Endothelial cell of umbilical vein (primary cell): ENCODE measurements at regions not wholly inside any gene's neighbourhood (a gene's known extent, or its start where the extent isn't known, plus 50 kb on each side); places are given as distances from the start of the nearest gene placed in this dataset.

ENCODE experiments used
- BruUV-seq: library from RNA; stranded (reverse); fragments of 400-500 nt; replicated peaks from 2 replicates; lab custom pipeline; 2021; lab: Mats Ljungman, UMichigan
- CTCF ChIA-PET: fragments of 300-600, 350-600 bp; sonication (Branson Sonifier 250); formaldehyde crosslinking; loops from one replicate; lab custom pipeline; 2021; ENCODE audit warnings: antibody characterized with exemption, inconsistent platforms; lab: Charles Lee
- POLR2A ChIA-PET: fragments of 300-600, 350-600 bp; sonication (Branson Sonifier 250); formaldehyde crosslinking; loops from one replicate; lab custom pipeline; 2021; ENCODE audit warnings: antibody characterized with exemption, inconsistent platforms; lab: Charles Lee
- DNase-seq: peaks from one replicate; pipeline ENCODE4 v3.0.0-alpha.2; 2011; ENCODE audit warnings: low read depth, low spot score
- FAIRE-seq: peaks from 2 replicates; lab custom pipeline; 2011; peaks lifted over from hg19 to GRCh38; lab: Jason Lieb, UNC
- H2AFZ ChIP-seq: 2 replicates; pipeline ENCODE4 v1.6.0; 2012; ENCODE audit warnings: low read depth, low read length, control low read depth, inconsistent platforms
- H3K27ac ChIP-seq: 2 replicates; pipeline ENCODE4 v1.5.1; 2011; ENCODE audit warnings: low read depth, mild to moderate bottlenecking, control low read depth, low read length, moderate library complexity; ENCODE audit not compliant: insufficient read depth
- H3K27me3 ChIP-seq, 2 experiments: 2 replicates each; pipeline versions ENCODE4 v1.6.0 to v1.6.1; 2011; ENCODE audit warnings: low read length in 2 of 2, mixed read lengths in 1 of 2; ENCODE audit not compliant: control insufficient read depth in 2 of 2, insufficient read depth in 2 of 2
- H3K36me3 ChIP-seq, 2 experiments: 2 replicates in 1 of 2; 3 replicates in 1 of 2; pipeline ENCODE4 v1.5.1; 2011; ENCODE audit warnings: low read length in 2 of 2, mild to moderate bottlenecking in 1 of 2, moderate library complexity in 1 of 2; ENCODE audit not compliant: control insufficient read depth in 2 of 2, insufficient read depth in 2 of 2; ENCODE audit errors: extremely low read depth in 1 of 2
- H3K4me1 ChIP-seq: 3 replicates; pipeline ENCODE4 v1.5.1; 2011; ENCODE audit warnings: mild to moderate bottlenecking, low read length; ENCODE audit not compliant: control insufficient read depth, insufficient read depth; ENCODE audit errors: extremely low read depth
- H3K4me2 ChIP-seq: 2 replicates; pipeline ENCODE4 v1.6.1; 2011; ENCODE audit warnings: low read length, control low read depth, mixed read lengths; ENCODE audit not compliant: insufficient read depth
- H3K4me3 ChIP-seq, 3 experiments: fragments of 200-600 bp in 1 of 3; sonication (generic), shearing (Covaris generic) in 1 of 3; replicated peaks in 1 of 3; 2 replicates each; pipeline ENCODE4 v1.5.1; 2011 to 2016; ENCODE audit warnings: control low read depth in 3 of 3, low read length in 3 of 3, mild to moderate bottlenecking in 2 of 3, inconsistent platforms in 1 of 3, low read depth in 1 of 3, moderate library complexity in 1 of 3; ENCODE audit not compliant: insufficient read depth in 1 of 3
- H3K79me2 ChIP-seq: 2 replicates; pipeline ENCODE4 v1.6.0; 2012; ENCODE audit warnings: low read length, inconsistent platforms; ENCODE audit not compliant: control insufficient read depth, insufficient read depth
- H3K9ac ChIP-seq: replicated peaks from 2 replicates; pipeline ENCODE3; 2011; ENCODE audit warnings: low read length, control low read depth; ENCODE audit not compliant: insufficient read depth; ENCODE audit errors: extremely low read depth
- H3K9me1 ChIP-seq: replicated peaks from 3 replicates; pipeline ENCODE4 v1.6.0; 2011; ENCODE audit warnings: mild to moderate bottlenecking, low read length; ENCODE audit not compliant: control insufficient read depth, insufficient read depth; ENCODE audit errors: extremely low read depth
- H3K9me3 ChIP-seq: replicated peaks from 2 replicates; pipeline ENCODE4 v1.5.1; 2012; ENCODE audit warnings: low read length, inconsistent platforms; ENCODE audit not compliant: control insufficient read depth, insufficient read depth
- H4K20me1 ChIP-seq: replicated peaks from 2 replicates; pipeline ENCODE3; 2011; ENCODE audit warnings: mild to moderate bottlenecking, low read length; ENCODE audit not compliant: control insufficient read depth, insufficient read depth; ENCODE audit errors: extremely low read depth
- EZH2 ChIP-seq: IDR thresholded peaks from 2 replicates; pipeline ENCODE4 v1.6.1; 2012; ENCODE audit warnings: borderline replicate concordance, low read depth, mild to moderate bottlenecking, moderate library complexity, low read length, inconsistent platforms; ENCODE audit not compliant: severe bottlenecking
- FOS ChIP-seq: IDR thresholded peaks from 2 replicates; pipeline ENCODE4 v1.6.1; 2011; ENCODE audit warnings: mild to moderate bottlenecking, low read length, moderate library complexity, borderline replicate concordance; ENCODE audit not compliant: insufficient read depth
- GATA2 ChIP-seq: IDR thresholded peaks from 2 replicates; pipeline ENCODE4 v1.7.0; 2011; ENCODE audit warnings: low read depth, mild to moderate bottlenecking, moderate library complexity, mixed read lengths, low read length; ENCODE audit not compliant: insufficient read length, insufficient read depth
- JUN ChIP-seq: IDR thresholded peaks from 2 replicates; pipeline ENCODE4 v1.6.1; 2011; ENCODE audit warnings: borderline replicate concordance, low read depth; ENCODE audit not compliant: insufficient read length, insufficient read depth
- MYC ChIP-seq: IDR thresholded peaks from one replicate; pipeline ENCODE4 v1.6.1; 2011; ENCODE audit warnings: mild to moderate bottlenecking, low read depth, low read length
- POLR2A ChIP-seq: IDR thresholded peaks from 2 replicates; pipeline ENCODE4 v1.6.1; 2012; ENCODE audit warnings: low read depth, mild to moderate bottlenecking, control low read depth, low read length
- POLR2AphosphoS5 ChIP-seq: IDR thresholded peaks from 2 replicates; pipeline ENCODE4 v1.6.1; 2012; ENCODE audit warnings: low read depth, mild to moderate bottlenecking, control low read depth, low read length, moderate library complexity; ENCODE audit not compliant: insufficient read depth
- dilution Hi-C: fragments of 300-500 bp; cut with MboI; formaldehyde crosslinking; loops from one replicate; pipeline ENCODE4 v1.15.0; 2019; ENCODE audit warnings: low sequenced_read_pairs; ENCODE audit not compliant: extremely low pct_ligation_motif_present
- intact Hi-C: fragments of 100-400 bp; cut with micrococcal nuclease; formaldehyde crosslinking; loops from one replicate; pipeline ENCODE4 v1.10.0; 2022
- TF ChIP-seq, protein P1 (sequence below), 2 donors: IDR thresholded peaks; 1 replicate in 1 of 2; 2 replicates in 1 of 2; pipeline ENCODE4 v1.5.1; 2011; ENCODE audit warnings: low read length in 2 of 2, mild to moderate bottlenecking in 2 of 2, moderate library complexity in 2 of 2, control low read depth in 1 of 2, inconsistent platforms in 1 of 2, low read depth in 1 of 2; ENCODE audit not compliant: insufficient read depth in 1 of 2; ENCODE audit errors: extremely low read depth in 1 of 2
- TF ChIP-seq, protein P2 (sequence below): IDR thresholded peaks from 2 replicates; pipeline ENCODE4 v1.6.1; 2011; ENCODE audit not compliant: insufficient read depth, insufficient read length

GRCh38 chr2:153179808-153180207 is 298.8 kb downstream of the RPRM start:
- Histone ChIP-seq H3K27me3 (no peaks in the 10 kb centered on the region), H3K9ac (no peak overlapping the region), H2AFZ (no peak overlapping the region), H3K4me2 (no peak overlapping the region), H3K4me1 (no peaks in the 10 kb centered on the region), H3K9me1 (no peaks in the 10 kb centered on the region), H3K79me2 (no peaks in the 10 kb centered on the region), H3K4me3 (no peak overlapping the region), H4K20me1 (no peaks in the 10 kb centered on the region), H3K9me3 (no peaks in the 10 kb centered on the region), H3K36me3 (no peaks in the 10 kb centered on the region), H3K27ac (no peak overlapping the region)
- intact Hi-C loops = no loop called here
- CTCF ChIA-PET = no interaction called here
- BruUV-seq = no TSS peak
- TF ChIP-seq, protein P1, sequence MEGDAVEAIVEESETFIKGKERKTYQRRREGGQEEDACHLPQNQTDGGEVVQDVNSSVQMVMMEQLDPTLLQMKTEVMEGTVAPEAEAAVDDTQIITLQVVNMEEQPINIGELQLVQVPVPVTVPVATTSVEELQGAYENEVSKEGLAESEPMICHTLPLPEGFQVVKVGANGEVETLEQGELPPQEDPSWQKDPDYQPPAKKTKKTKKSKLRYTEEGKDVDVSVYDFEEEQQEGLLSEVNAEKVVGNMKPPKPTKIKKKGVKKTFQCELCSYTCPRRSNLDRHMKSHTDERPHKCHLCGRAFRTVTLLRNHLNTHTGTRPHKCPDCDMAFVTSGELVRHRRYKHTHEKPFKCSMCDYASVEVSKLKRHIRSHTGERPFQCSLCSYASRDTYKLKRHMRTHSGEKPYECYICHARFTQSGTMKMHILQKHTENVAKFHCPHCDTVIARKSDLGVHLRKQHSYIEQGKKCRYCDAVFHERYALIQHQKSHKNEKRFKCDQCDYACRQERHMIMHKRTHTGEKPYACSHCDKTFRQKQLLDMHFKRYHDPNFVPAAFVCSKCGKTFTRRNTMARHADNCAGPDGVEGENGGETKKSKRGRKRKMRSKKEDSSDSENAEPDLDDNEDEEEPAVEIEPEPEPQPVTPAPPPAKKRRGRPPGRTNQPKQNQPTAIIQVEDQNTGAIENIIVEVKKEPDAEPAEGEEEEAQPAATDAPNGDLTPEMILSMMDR (IDR thresholded peaks at IDR 0.05; ENCODE audit: extremely low read depth in 1 of 2, insufficient read depth in 1 of 2, low read depth in 1 of 2, low read length in 2 of 2) = no peak
- FAIRE-seq (no peak), DNase-seq (no peak)
- dilution Hi-C loops = no loop called here
- POLR2A ChIA-PET = no interaction called here

DNA sequence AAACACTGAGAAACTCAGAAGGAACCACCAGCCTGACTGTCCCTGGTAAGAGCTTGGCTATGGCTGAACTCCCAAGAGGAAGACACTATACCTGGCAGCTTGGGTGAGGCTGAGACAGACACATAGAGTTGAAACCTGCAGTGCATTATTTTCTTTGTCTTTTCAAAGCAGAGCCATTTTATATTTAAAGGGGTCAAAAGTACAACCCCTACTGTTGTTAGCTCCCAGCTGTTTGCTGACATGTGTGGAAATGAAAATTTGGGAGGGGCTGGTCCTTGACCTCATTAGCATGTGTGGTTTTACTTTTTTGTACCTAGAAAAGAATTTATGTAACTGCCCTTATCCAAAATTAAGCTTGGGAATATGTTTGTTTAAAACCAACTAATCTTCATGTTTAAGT is 309.0 kb downstream of the RPRM start:
- no peak for TF ChIP-seq EZH2
- TF ChIP-seq, protein P2, sequence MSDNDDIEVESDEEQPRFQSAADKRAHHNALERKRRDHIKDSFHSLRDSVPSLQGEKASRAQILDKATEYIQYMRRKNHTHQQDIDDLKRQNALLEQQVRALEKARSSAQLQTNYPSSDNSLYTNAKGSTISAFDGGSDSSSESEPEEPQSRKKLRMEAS = no peak
- no peak for TF ChIP-seq MYC
- no peak for TF ChIP-seq FOS
- TF ChIP-seq JUN = no peak
- no peak for TF ChIP-seq POLR2A
- TF ChIP-seq GATA2 = no peak
- TF ChIP-seq, protein P1 (IDR thresholded peaks at IDR 0.05; ENCODE audit: extremely low read depth in 1 of 2, insufficient read depth in 1 of 2, low read depth in 1 of 2, low read length in 2 of 2) = no peak
- no peak for TF ChIP-seq POLR2AphosphoS5
- FAIRE-seq (no peak), DNase-seq (no peak)
- no peak overlapping the region for H3K9ac ChIP-seq
- POLR2A ChIA-PET = no interaction called here
- CTCF ChIA-PET = no interaction called here
- no peak overlapping the region for H3K4me3 ChIP-seq
- H4K20me1 ChIP-seq = no peaks in the 10 kb centered on the region
- no peak overlapping the region for H3K4me2 ChIP-seq
- BruUV-seq = no TSS peak
- H3K4me1 ChIP-seq = no peaks in the 10 kb centered on the region
- peaks cover 2% of the 10 kb centered on the region for H3K9me3 ChIP-seq
- H3K27me3 ChIP-seq = no peaks in the 10 kb centered on the region
- H2AFZ ChIP-seq = no peak overlapping the region
- no peak overlapping the region for H3K27ac ChIP-seq
- intact Hi-C loops (no loop called here), dilution Hi-C loops (no loop called here)
- H3K9me1 ChIP-seq = no peaks in the 10 kb centered on the region
- no peaks in the 10 kb centered on the region for H3K36me3 ChIP-seq
- H3K79me2 ChIP-seq = no peaks in the 10 kb centered on the region
